Neural cell (in vitro differentiated cells): ENCODE measurements at regions not wholly inside any gene's neighbourhood (a gene's known extent, or its start where the extent isn't known, plus 50 kb on each side); places are given as distances from the start of the nearest gene placed in this dataset.

ENCODE experiments used
- H2AFZ ChIP-seq: fragments of 200-600, 300-800 bp; sonication (generic), shearing (Covaris generic); 2 replicates; pipeline ENCODE4 v1.6.0; 2014; ENCODE audit warnings: low read depth, mild to moderate bottlenecking, antibody characterized with exemption, low read length, moderate library complexity
- H3F3A ChIP-seq: fragments of 200-600 bp; shearing (Covaris generic); 2 replicates; pipeline ENCODE4 v1.6.1; 2016; ENCODE audit warnings: mild to moderate bottlenecking, moderate library complexity, mixed read lengths, antibody characterized with exemption, low read length; ENCODE audit not compliant: insufficient read depth, poor library complexity, severe bottlenecking
- H3K27ac ChIP-seq: fragments of 200-600, 300-800 bp; sonication (generic), shearing (Covaris generic); 2 replicates; pipeline ENCODE4 v1.5.1; 2014; ENCODE audit warnings: mild to moderate bottlenecking, low read length, moderate library complexity
- H3K27me3 ChIP-seq: fragments of 300-800, 200-600 bp; sonication (generic), shearing (Covaris generic); 2 replicates; pipeline ENCODE4 v1.6.0; 2014; ENCODE audit warnings: mild to moderate bottlenecking, low read depth, low read length, moderate library complexity; ENCODE audit not compliant: insufficient read depth
- H3K36me3 ChIP-seq: fragments of 300-800, 200-600 bp; sonication (generic), shearing (Covaris generic); 2 replicates; pipeline ENCODE4 v1.5.1; 2014; ENCODE audit warnings: mild to moderate bottlenecking, antibody characterized with exemption, low read length, moderate library complexity; ENCODE audit not compliant: insufficient read depth
- H3K4me2 ChIP-seq: fragments of 300-800, 200-600 bp; sonication (generic), shearing (Covaris generic); 2 replicates; pipeline ENCODE4 v1.6.0; 2014; ENCODE audit warnings: mild to moderate bottlenecking, low read length
- H3K4me3 ChIP-seq: fragments of 300-800, 200-600 bp; sonication (generic), shearing (Covaris generic); 2 replicates; pipeline ENCODE4 v1.5.1; 2014; ENCODE audit warnings: mild to moderate bottlenecking, low read length, moderate library complexity
- H3K79me2 ChIP-seq: fragments of 200-600 bp; shearing (Covaris generic); replicated peaks from 2 replicates; pipeline ENCODE4 v1.6.0; 2014; ENCODE audit warnings: mild to moderate bottlenecking, low read length, moderate library complexity; ENCODE audit not compliant: insufficient read depth
- H3K9ac ChIP-seq: fragments of 300-800, 200-600 bp; sonication (generic), shearing (Covaris generic); 2 replicates; pipeline ENCODE4 v1.6.1; 2016; ENCODE audit warnings: mild to moderate bottlenecking, low read length, mixed read lengths
- H3K9me2 ChIP-seq: fragments of 200-600 bp; shearing (Covaris generic); 2 replicates; pipeline ENCODE4 v1.6.1; 2016; ENCODE audit warnings: mild to moderate bottlenecking, low read length, mixed read lengths; ENCODE audit not compliant: insufficient read depth
- H3K9me3 ChIP-seq: fragments of 200-600, 300-800 bp; sonication (generic), shearing (Covaris generic); 2 replicates; pipeline ENCODE4 v1.6.1; 2016; ENCODE audit warnings: mild to moderate bottlenecking, mixed run types, low read length, moderate library complexity, mixed read lengths
- H4K20me1 ChIP-seq: fragments of 200-600 bp; shearing (Covaris generic); 2 replicates; pipeline ENCODE4 v1.6.1; 2016; ENCODE audit warnings: mild to moderate bottlenecking, mixed run types; ENCODE audit not compliant: insufficient read depth
- CTCF ChIP-seq: fragments of 450-650 bp; IDR thresholded peaks from 2 replicates; pipeline ENCODE4 v1.5.1; 2014; ENCODE audit warnings: antibody characterized with exemption, mild to moderate bottlenecking, moderate library complexity; ENCODE audit not compliant: poor library complexity, severe bottlenecking
- EP300 ChIP-seq: fragments of 450-650 bp; conservative IDR thresholded peaks from 2 replicates; pipeline ENCODE4 v1.6.1; 2014; ENCODE audit warnings: antibody characterized with exemption, mild to moderate bottlenecking, moderate library complexity; ENCODE audit not compliant: poor library complexity, severe bottlenecking
- EZH2 ChIP-seq: fragments of 200-600, 300-800 bp; shearing (Covaris generic), sonication (generic); IDR thresholded peaks from 2 replicates; pipeline ENCODE4 v1.6.1; 2014; ENCODE audit warnings: antibody characterized with exemption, low read length, borderline replicate concordance, mild to moderate bottlenecking; ENCODE audit not compliant: insufficient read depth, poor library complexity, severe bottlenecking
- MXI1 ChIP-seq: fragments of 450-650 bp; conservative IDR thresholded peaks from 2 replicates; pipeline ENCODE4 v1.6.1; 2014; ENCODE audit warnings: antibody characterized with exemption, mild to moderate bottlenecking; ENCODE audit not compliant: poor library complexity, severe bottlenecking
- POLR2AphosphoS5 ChIP-seq: IDR thresholded peaks from 2 replicates; pipeline ENCODE4 v1.6.1; 2012
- RAD21 ChIP-seq: fragments of 450-650 bp; conservative IDR thresholded peaks from 2 replicates; pipeline ENCODE4 v1.6.1; 2014; ENCODE audit warnings: antibody characterized with exemption, mild to moderate bottlenecking, moderate library complexity
- REST ChIP-seq: IDR thresholded peaks from 2 replicates; pipeline ENCODE4 v1.6.1; 2012; ENCODE audit warnings: borderline replicate concordance
- SMC3 ChIP-seq: fragments of 450-650 bp; conservative IDR thresholded peaks from 2 replicates; pipeline ENCODE4 v1.6.1; 2014; ENCODE audit warnings: antibody characterized with exemption, mild to moderate bottlenecking, moderate library complexity; ENCODE audit not compliant: poor library complexity
- TAF1 ChIP-seq: IDR thresholded peaks from 2 replicates; pipeline ENCODE4 v1.6.1; 2012; ENCODE audit warnings: low read depth

GRCh38 chr14:61140872-61141271 is 140.3 kb downstream of the TMEM30B start:
- Histone ChIP-seq H3K9ac (no peak overlapping the region), H3K4me3 (no peak overlapping the region), H3K36me3 (no peaks in the 10 kb centered on the region), H3F3A (no peaks in the 10 kb centered on the region), H3K4me2 (no peak overlapping the region), H4K20me1 (no peaks in the 10 kb centered on the region), H3K27me3 (no peaks in the 10 kb centered on the region), H3K9me3 (no peaks in the 10 kb centered on the region), H3K9me2 (no peaks in the 10 kb centered on the region), H3K27ac (no peak overlapping the region), H3K79me2 (no peaks in the 10 kb centered on the region), H2AFZ (no peak overlapping the region)
- TF ChIP-seq EP300 = no peak
- TF ChIP-seq POLR2AphosphoS5 = no peak
- no peak for TF ChIP-seq CTCF
- no peak for TF ChIP-seq RAD21
- TF ChIP-seq EZH2 = no peak
- TF ChIP-seq SMC3 = no peak
- TF ChIP-seq TAF1 = no peak
- no peak for TF ChIP-seq REST
- no peak for TF ChIP-seq MXI1

GRCh38 chr14:61140271-61140670 is 140.9 kb downstream of the TMEM30B start:
- Histone ChIP-seq H3K9me3 (no peaks in the 10 kb centered on the region), H3F3A (no peaks in the 10 kb centered on the region), H3K9me2 (no peaks in the 10 kb centered on the region), H3K36me3 (no peaks in the 10 kb centered on the region), H3K79me2 (no peaks in the 10 kb centered on the region), H3K9ac (no peak overlapping the region), H3K27ac (no peak overlapping the region), H2AFZ (no peak overlapping the region), H3K4me3 (no peak overlapping the region), H3K4me2 (no peak overlapping the region), H3K27me3 (no peaks in the 10 kb centered on the region), H4K20me1 (no peaks in the 10 kb centered on the region)
- no peak for TF ChIP-seq MXI1
- no peak for TF ChIP-seq CTCF
- no peak for TF ChIP-seq TAF1
